HepG2 (cell line): ENCODE measurements at regions not wholly inside any gene's neighbourhood (a gene's known extent, or its start where the extent isn't known, plus 50 kb on each side); places are given as distances from the start of the nearest gene placed in this dataset.

Source experiments
- ATAC-seq: fragments of 200-7000 bp; cut with Tn5 transposase; 3 replicates; pipeline ENCODE4 v1.9.1; 2020; ENCODE audit warnings: mild to moderate bottlenecking, moderate library complexity
- BruUV-seq: library from RNA; stranded (reverse); fragments of 400-500 nt; replicated peaks from 2 replicates; lab custom pipeline; 2021; lab: Mats Ljungman, UMichigan
- CTCF ChIA-PET: fragments of 300-600 bp; formaldehyde crosslinking; extraction: SDS; loops from one replicate; lab custom pipeline; 2021; ENCODE audit warnings: low total read pairs, inconsistent platforms, low intra/inter-chr PET ratio; lab: Yijun Ruan, JAX
- POLR2A ChIA-PET: fragments of 350-600 bp; sonication (Branson Sonifier 250); formaldehyde crosslinking; loops from one replicate; lab custom pipeline; 2020; ENCODE audit warnings: antibody characterized with exemption, inconsistent platforms; lab: Yijun Ruan, JAX
- DNase-seq: peaks from one replicate; pipeline ENCODE4 v3.0.0-alpha.2; 2015; ENCODE audit warnings: low spot score
- FAIRE-seq: peaks from 3 replicates; lab custom pipeline; 2011; peaks lifted over from hg19 to GRCh38; lab: Jason Lieb, UNC
- H2AFZ ChIP-seq: one replicate; pipeline ENCODE4 v1.6.1; 2011; ENCODE audit warnings: low read length, inconsistent platforms
- H3K27ac ChIP-seq: fragments of 300-600 bp; 3 replicates; pipeline ENCODE4 v1.8.0; 2011; ENCODE audit warnings: mixed run types, mild to moderate bottlenecking, mixed read lengths, low read length, inconsistent platforms; ENCODE audit not compliant: insufficient read depth; ENCODE audit errors: extremely low read length
- H3K27me3 ChIP-seq, 2 experiments: fragments of 200-600 bp in 1 of 2; 2 replicates in 1 of 2; 3 replicates in 1 of 2; pipeline versions ENCODE4 v1.6.0 to v1.8.0; 2011; ENCODE audit warnings: low read length in 2 of 2, mild to moderate bottlenecking in 2 of 2, moderate library complexity in 2 of 2, inconsistent platforms in 1 of 2; ENCODE audit not compliant: insufficient read depth in 2 of 2, control insufficient read depth in 1 of 2
- H3K36me3 ChIP-seq, 2 experiments: fragments of 200-600 bp in 1 of 2; replicated peaks in 1 of 2; 2 replicates in 1 of 2; 3 replicates in 1 of 2; pipeline versions ENCODE4 v1.5.1 to v1.8.0; 2011; ENCODE audit warnings: low read length in 2 of 2, inconsistent platforms in 1 of 2; ENCODE audit not compliant: insufficient read depth in 2 of 2, control insufficient read depth in 1 of 2
- H3K4me1 ChIP-seq: 2 replicates; pipeline ENCODE4 v1.5.1; 2012; ENCODE audit warnings: low read length, inconsistent platforms; ENCODE audit not compliant: insufficient read depth
- H3K4me2 ChIP-seq: 2 replicates; pipeline ENCODE4 v1.6.0; 2011; ENCODE audit warnings: low read depth, low read length, inconsistent platforms
- H3K4me3 ChIP-seq, 3 experiments: fragments of 200-600 bp in 1 of 3; sonication (generic), shearing (Covaris generic) in 1 of 3; replicated peaks in 1 of 3; 2 replicates each; pipeline ENCODE4 v1.5.1; 2011 to 2016; ENCODE audit warnings: low read length in 3 of 3, inconsistent platforms in 2 of 3, low read depth in 2 of 3, mild to moderate bottlenecking in 2 of 3, control low read depth in 1 of 3, mixed read lengths in 1 of 3; ENCODE audit not compliant: insufficient read depth in 1 of 3
- H3K79me2 ChIP-seq: one replicate; pipeline ENCODE4 v1.6.1; 2011; ENCODE audit warnings: low read length, inconsistent platforms; ENCODE audit not compliant: insufficient read depth
- H3K9ac ChIP-seq: 2 replicates; pipeline ENCODE4 v1.6.0; 2011; ENCODE audit warnings: mild to moderate bottlenecking, low read depth, low read length, inconsistent platforms; ENCODE audit not compliant: insufficient read depth
- H3K9me3 ChIP-seq: 2 replicates; pipeline ENCODE4 v1.5.1; 2012; ENCODE audit warnings: mild to moderate bottlenecking, low read length
- H4K20me1 ChIP-seq: 2 replicates; pipeline ENCODE4 v1.6.0; 2011; ENCODE audit warnings: inconsistent platforms, mild to moderate bottlenecking, low read length, moderate library complexity; ENCODE audit not compliant: insufficient read depth
- BHLHE40 ChIP-seq: IDR thresholded peaks from 2 replicates; pipeline ENCODE4 v1.6.1; 2011; ENCODE audit warnings: low read length, improper control_type of control experiment
- BRF2 ChIP-seq: sonication (generic); formaldehyde crosslinking; IDR thresholded peaks from 2 replicates; pipeline ENCODE4 v1.8.1; 2022; ENCODE audit warnings: mild to moderate bottlenecking, missing genetic modification reagents
- FUBP1 ChIP-seq: sonication (generic); formaldehyde crosslinking; IDR thresholded peaks from 2 replicates; pipeline ENCODE4 v1.5.1; 2020; ENCODE audit warnings: missing genetic modification reagents, mild to moderate bottlenecking, borderline replicate concordance
- GRHL1 ChIP-seq: sonication (generic); formaldehyde crosslinking; conservative IDR thresholded peaks from 2 replicates; pipeline ENCODE4 v1.8.0; 2022; ENCODE audit warnings: missing genetic modification reagents
- KDM4B ChIP-seq: sonication (generic); formaldehyde crosslinking; IDR thresholded peaks from 2 replicates; pipeline ENCODE4 v1.4.0; 2020; ENCODE audit warnings: missing genetic modification reagents
- NCOA5 ChIP-seq: sonication (generic); formaldehyde crosslinking; IDR thresholded peaks from 2 replicates; pipeline ENCODE4 v1.4.0; 2020; ENCODE audit warnings: missing genetic modification reagents
- SCMH1 ChIP-seq: sonication (generic); formaldehyde crosslinking; IDR thresholded peaks from 2 replicates; pipeline ENCODE4 v1.9.0; 2021; ENCODE audit warnings: missing genetic modification reagents, mild to moderate bottlenecking, borderline replicate concordance
- SUZ12 ChIP-seq: fragments of 150-350 bp; IDR thresholded peaks from 2 replicates; pipeline ENCODE4 v1.6.1; 2014; ENCODE audit warnings: low read depth, low read length
- ZBTB33 ChIP-seq: sonication (generic); formaldehyde crosslinking; IDR thresholded peaks from 2 replicates; pipeline ENCODE4 v1.4.0; 2020; ENCODE audit warnings: missing genetic modification reagents
- ZMYM3 ChIP-seq: sonication (generic); formaldehyde crosslinking; IDR thresholded peaks from 2 replicates; pipeline ENCODE4 v1.5.1; 2020; ENCODE audit warnings: mild to moderate bottlenecking, missing genetic modification reagents
- ZNF337 ChIP-seq: sonication (generic); formaldehyde crosslinking; IDR thresholded peaks from 2 replicates; pipeline ENCODE4 v1.5.1; 2020; ENCODE audit warnings: missing genetic modification reagents, low read depth, mild to moderate bottlenecking, borderline replicate concordance
- ZNF629 ChIP-seq: sonication (generic); formaldehyde crosslinking; conservative IDR thresholded peaks from 2 replicates; pipeline ENCODE4 v1.5.0; 2020; ENCODE audit warnings: missing genetic modification reagents
- ZNF781 ChIP-seq: sonication (generic); formaldehyde crosslinking; IDR thresholded peaks from 2 replicates; pipeline ENCODE4 v1.5.1; 2020; ENCODE audit warnings: borderline replicate concordance, mild to moderate bottlenecking, missing genetic modification reagents; ENCODE audit errors: not compliant biosample characterization
- ZZZ3 ChIP-seq: sonication (generic); formaldehyde crosslinking; IDR thresholded peaks from 2 replicates; pipeline ENCODE4 v1.4.0; 2020; ENCODE audit warnings: missing genetic modification reagents, mild to moderate bottlenecking, borderline replicate concordance
- WGBS: methylation state at CpG from one replicate; pipeline ENCODE4 v1.1.6; 2017; ENCODE audit warnings: low lambda C conversion rate; 5-methylcytosine and 5-hydroxymethylcytosine counted together
- in situ Hi-C: cut with HindIII; loops from 2 replicates; pipeline ENCODE4 v1.10.0; 2017; ENCODE audit warnings: low pct_unique_long_range_greater_than_20kb; ENCODE audit not compliant: extremely low pct_ligation_motif_present
- intact Hi-C: fragments of 100-400 bp; cut with micrococcal nuclease; formaldehyde crosslinking; loops from one replicate; pipeline ENCODE4 v1.10.0; 2022; ENCODE audit not compliant: unreplicated experiment
- TF ChIP-seq, protein P1 (sequence below): IDR thresholded peaks from 2 replicates; pipeline ENCODE4 v1.6.1; 2016; ENCODE audit warnings: missing biosample characterization, missing genetic modification reagents, low read depth

DNA sequence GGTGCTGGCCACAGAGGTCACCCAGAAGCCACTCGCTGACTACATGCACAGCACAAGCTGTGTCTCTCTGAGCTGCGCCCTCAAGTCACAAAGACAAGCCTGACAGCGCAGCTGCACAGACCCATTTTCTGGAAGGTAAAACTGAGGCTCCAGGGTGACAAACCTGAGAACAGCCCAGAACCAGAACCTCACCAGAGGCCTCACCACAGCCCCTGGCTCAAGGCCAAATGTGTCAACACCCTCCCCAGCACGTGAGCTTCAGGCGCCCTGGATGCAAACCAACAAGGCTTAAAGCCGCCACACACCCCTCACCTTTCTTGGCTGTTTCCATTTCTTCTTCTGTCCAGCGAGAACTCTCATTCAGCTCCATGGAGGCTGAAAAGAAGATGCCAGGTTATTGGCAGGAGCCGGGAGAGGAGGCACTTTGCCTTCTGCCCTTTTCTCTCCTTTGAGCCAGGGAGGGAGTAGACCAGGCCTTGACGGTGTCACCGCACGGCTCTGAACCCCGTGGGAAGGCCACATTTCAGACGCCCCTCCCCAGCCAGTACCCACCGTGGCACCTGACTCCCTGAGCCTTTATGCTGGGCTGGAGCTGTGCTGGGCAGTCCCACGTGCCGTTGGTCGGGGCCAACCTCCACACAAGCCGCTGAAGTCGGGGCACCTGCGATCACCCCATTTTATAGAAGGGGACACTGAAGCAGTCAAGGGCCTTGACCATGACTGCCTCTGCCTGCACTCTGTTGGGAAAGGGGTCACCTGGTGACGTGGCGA, 103.1 kb downstream of the RFLNA start:
- ATAC-seq = no peak
- in situ Hi-C loops = no loop called here
- H3K9ac ChIP-seq = no peak overlapping the region
- no peak for TF ChIP-seq FUBP1 (CRISPR knock-in tag)
- TF ChIP-seq SUZ12 = no peak
- TF ChIP-seq NCOA5 (CRISPR knock-in tag) = no peak
- TF ChIP-seq ZMYM3 (CRISPR knock-in tag) = peak; percentile 74
- TF ChIP-seq, protein P1, sequence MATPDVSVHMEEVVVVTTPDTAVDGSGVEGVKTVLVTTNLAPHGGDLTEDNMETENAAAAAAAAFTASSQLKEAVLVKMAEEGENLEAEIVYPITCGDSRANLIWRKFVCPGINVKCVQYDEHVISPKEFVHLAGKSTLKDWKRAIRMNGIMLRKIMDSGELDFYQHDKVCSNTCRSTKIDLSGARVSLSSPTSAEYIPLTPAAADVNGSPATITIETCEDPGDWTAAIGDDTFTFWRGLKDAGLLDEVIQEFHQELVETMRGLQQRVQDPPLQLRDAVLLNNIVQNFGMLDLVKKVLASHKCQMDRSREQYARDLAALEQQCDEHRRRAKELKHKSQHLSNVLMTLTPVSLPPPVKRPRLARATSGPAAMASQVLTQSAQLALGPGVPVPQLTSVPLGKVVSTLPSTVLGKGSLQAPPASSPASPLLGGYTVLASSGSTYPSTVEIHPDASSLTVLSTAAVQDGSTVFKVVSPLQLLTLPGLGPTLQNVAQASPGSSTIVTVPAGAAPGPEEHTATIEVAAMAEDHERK (CRISPR knock-in tag) = no peak
- no peak for TF ChIP-seq KDM4B (CRISPR knock-in tag)
- no peak for TF ChIP-seq ZNF337 (CRISPR knock-in tag)
- TF ChIP-seq GRHL1 (CRISPR knock-in tag) = no peak
- peak; percentile 50; the same call in 1 of the 2 replicates for TF ChIP-seq ZBTB33 (CRISPR knock-in tag)
- TF ChIP-seq BRF2 (CRISPR knock-in tag) = no peak
- TF ChIP-seq ZNF629 = peak; percentile 97
- TF ChIP-seq ZZZ3 (CRISPR knock-in tag) = no peak
- TF ChIP-seq SCMH1 (CRISPR knock-in tag) = no peak
- no peak for TF ChIP-seq ZNF781 (CRISPR knock-in tag)
- peak; percentile 25; the same call in 1 of the 2 replicates for TF ChIP-seq BHLHE40

More for the DNA sequence above, 103.1 kb downstream of the RFLNA start:
- ChIA-PET POLR2A (interaction anchor here (1.5 kb wide), 1 partner anchor 9 kb away, joined by 6 read pairs; no protein-coding TSS in a partner anchor), CTCF (no interaction called here)
- Histone ChIP-seq H3K4me1 (no peaks in the 10 kb centered on the region), H3K4me2 (no peak overlapping the region), H4K20me1 (no peaks in the 10 kb centered on the region; the same call in 1 of the 2 replicates), H3K27ac (no peak overlapping the region), H3K79me2 (no peaks in the 10 kb centered on the region), H3K9me3 (no peaks in the 10 kb centered on the region), H3K27me3 (no peaks in the 10 kb centered on the region), H2AFZ (no peak overlapping the region), H3K36me3 (peaks cover 20 to 58% of the 10 kb centered on the region in 2 experiments; a peak in 4 of 5 replicates), H3K4me3 (no peak overlapping the region)
- WGBS = 96% methylated on average over 12 of the region's 22 CpGs
- no peak for FAIRE-seq
- BruUV-seq = no TSS peak
- no peak for DNase-seq
- intact Hi-C loops = loop anchor here (2.0 kb wide), 1 partner anchor 49 kb away; no protein-coding TSS in a partner anchor
